8988T (cell line): ENCODE measurements at regions not wholly inside any gene's neighbourhood (a gene's known extent, or its start where the extent isn't known, plus 50 kb on each side); places are given as distances from the start of the nearest gene placed in this dataset.
A peak's percentile ranks its signal among the peaks of the same experiment; 100 is the strongest.

Experiments
- DNase-seq: peaks from one replicate; pipeline ENCODE4 v3.0.0; 2011

DNA sequence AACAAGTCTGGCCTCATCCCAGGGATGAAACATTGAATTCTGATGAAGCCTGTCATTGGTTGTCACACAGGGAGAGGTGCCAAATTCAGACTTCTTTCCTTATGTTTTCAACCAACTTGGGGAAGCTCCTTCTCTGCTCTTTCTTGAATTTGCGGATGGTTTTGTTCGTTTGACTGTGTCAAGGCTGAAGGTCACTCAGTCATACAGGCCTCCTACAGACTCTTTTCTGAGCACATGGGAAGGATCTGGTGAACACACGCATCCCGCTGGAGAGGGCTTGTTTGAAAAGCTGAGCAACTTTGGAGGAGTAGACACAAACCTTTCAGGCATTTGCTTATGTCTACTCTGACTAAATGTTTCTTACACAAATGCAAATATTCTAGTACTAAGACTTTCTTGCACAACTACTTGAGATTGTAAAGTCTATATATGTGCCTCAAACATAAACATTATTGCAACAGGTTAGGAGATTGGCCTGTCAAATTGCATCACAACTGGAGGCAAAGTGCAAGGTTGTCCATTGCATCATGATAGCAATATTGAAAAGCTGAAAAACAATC lies 151.5 kb upstream of the NR3C1 start:
- DNase-seq, result no peak

DNA sequence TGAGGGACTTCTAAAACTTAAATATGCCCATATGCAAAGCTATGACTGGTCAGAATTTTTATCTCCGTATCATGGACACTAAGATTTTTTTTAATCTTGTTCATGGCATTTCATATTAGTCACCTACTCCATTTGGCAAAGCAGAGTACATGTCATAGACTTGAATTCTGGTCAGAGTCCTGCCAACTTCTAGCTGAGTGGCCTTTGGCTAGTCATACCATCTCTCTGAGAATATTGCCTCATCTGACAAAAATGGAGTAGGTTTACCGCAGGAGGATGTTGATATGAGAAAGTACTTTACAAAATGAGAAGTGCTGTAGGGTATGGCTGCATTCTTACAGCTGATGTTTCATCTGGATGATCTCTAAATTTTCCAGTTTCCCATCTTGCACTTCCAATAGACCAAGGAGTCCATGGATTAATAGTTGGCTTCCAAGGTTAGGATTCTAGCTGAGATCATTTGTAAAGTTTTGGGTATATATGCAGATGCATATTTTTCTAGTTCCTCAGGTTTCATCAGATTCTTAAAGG lies 150.8 kb upstream of the NR3C1 start:
- DNase-seq, result no peak

DNA sequence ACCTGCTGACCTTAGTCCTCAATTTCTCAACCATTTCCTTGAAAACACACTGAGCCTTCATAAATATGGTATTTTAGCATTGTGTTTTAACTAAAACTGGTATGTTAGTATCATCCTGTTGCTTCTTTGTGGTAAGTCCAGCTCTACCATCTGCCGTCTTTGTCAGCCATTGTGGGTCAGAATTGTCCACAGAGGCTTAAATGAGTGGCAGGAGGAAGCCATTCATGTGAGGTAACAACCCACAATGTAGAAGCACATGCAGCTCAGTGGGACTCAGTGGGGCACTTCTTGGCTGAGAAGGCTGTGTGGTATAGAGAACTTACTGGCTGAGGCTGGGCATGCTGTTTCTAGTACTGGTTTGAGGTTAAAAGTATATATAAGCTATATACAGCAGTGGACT lies 149.2 kb upstream of the NR3C1 start:
- DNase-seq, result no peak

GRCh38 chr5:143551820-143552251 lies 148.3 kb upstream of the NR3C1 start:
- no peak for DNase-seq

GRCh38 chr5:143550986-143551630 lies 147.6 kb upstream of the NR3C1 start:
- DNase-seq, result no peak

DNA sequence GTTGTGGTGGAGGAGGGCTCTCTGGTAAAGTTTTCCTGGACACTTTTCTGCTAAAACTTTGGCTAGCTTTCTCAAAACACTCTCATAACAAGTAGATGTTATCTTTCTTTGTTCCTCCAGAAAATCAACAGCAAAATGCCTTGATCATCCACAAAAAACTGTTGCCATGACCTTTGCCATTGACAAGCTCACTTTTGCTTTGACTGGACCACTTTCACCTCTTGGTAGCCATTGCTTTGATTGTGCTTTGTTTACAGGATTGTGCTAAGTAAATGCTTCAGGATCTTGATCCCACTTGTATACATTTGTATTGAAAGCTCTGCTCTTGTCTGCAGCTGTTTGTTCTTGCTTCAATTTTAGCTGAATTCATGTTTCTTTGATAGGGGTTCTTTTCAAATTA lies 143.9 kb upstream of the NR3C1 start:
- no peak for DNase-seq

DNA sequence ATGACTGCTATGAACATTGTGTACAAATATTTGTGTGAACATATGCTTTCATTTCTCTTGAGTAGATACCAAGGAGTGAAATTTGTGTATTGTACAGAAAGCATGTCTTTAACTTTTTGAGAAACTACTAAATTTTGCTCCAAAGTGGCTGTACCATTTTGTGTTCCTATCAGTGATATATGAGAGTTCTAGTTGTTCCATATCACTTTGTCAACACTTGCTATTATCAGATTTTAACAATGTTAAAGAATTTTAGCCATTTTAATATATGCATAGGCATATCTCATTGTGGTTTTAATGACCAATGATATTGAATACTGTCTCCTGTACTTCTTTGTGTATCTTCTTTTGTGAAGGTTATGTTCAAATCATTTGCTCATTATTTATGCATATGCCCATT lies 142.9 kb upstream of the NR3C1 start:
- DNase-seq, result no peak

- no peak for DNase-seq
Observed at GRCh38 chr5:143544606-143545005, 141.1 kb upstream of the NR3C1 start.

DNA sequence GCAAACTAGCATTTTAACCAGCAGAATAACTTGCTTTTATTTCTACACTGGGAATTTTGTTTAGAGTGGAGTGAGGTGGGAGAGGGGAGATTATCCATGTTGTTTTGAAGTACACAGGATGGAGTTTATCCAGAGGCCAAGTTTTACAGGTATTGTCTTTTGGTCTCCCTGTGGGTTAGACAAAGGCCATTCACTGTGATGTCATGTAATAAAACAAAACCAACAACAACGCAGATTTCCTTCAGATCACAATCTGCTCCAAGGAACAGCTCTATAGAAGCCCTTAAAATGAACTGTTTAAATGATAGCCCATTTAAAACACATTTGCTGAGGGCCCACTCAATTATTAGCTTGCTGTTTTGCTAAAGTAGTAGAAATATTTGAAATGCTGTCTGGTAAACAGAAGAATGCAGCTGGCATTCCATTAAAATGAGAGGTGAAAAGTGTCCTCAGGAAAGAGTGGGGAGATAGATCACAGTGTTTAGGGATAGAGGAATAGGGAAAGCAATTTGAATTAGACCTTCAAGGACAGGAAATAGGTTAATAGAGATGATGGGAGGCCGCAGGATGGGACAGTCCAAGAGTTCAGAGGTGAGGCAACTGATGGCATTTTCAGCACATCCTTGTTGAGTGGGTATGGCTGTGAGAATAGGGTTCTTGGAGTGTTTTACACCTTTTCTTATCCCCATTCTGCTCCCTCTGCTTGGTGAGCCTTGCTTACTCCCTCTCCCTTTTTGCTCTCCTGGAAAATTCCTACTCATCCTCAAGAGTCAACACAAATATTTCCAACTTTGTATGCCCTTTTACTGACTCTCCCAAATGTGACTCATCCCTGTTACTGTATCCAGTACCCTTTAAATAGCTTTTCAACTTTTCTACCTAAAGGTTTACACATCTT lies 140.1 kb upstream of the NR3C1 start:
- DNase-seq, result no peak

- DNase-seq, result no peak
Observed at GRCh38 chr5:143542798-143543144, 139.3 kb upstream of the NR3C1 start.

DNA sequence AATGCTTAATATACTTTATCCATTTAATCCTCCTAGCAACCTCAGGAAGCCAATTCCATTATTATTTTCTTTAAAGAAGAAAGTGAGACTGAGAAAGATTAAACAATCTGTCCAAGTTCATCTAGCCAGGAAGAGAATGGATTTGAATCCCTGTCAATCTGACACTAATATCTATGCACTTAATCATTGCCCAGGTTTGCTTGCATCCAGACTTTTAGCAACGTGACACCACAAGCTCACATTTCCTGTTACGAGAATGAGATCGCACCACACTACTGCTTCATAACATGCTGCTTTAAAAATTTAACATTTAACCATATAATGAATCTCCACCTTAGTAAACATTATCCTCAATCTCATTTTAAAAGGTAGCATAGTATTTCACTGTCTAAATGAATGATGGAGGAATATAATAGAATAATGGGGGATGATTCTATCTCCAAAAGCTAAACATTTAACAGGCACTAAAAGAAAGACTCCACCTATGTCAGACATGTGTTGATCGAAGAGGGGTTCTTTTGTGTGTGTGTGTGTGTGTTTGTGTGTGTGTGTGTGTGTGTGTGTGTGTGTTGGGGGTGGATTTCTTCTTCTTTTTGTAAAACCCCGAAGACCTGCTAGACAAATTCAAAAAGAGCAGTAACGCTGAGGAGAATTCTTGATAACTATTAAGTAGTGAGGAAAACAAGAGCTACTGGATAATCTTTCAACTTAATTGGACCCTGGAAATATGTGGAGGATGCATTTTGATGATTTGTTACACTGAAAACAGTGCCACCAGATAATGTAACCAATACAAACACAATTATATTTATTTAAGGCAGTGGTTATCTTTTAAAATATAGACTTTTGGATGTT lies 138.7 kb upstream of the NR3C1 start:
- DNase-seq, result no peak

DNA sequence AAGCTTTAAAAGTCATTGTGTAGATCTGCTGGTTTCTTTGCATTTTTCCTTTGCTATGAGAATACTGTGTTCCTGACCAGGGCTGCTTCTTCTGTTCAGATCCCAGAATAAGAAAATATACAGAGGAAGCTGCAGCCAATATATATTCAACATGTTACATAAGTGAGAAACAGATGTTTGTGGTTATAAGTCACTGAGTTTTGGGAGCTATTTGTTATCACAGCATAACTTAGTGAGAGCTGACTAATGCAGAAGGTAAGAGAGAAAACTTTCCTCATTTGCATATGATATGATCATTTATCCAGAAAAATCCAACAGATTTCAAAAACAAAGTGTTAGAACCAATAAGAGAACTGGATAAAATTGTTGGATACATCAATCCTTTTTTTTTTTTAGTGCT lies 136.3 kb upstream of the NR3C1 start:
- no peak for DNase-seq

- DNase-seq, result no peak
Observed at GRCh38 chr5:143537056-143537455, 133.6 kb upstream of the NR3C1 start.

GRCh38 chr5:143536364-143536763 lies 132.9 kb upstream of the NR3C1 start:
- DNase-seq, result peak; percentile 28

GRCh38 chr5:143534761-143535154 lies 131.3 kb upstream of the NR3C1 start:
- DNase-seq, result no peak

DNA sequence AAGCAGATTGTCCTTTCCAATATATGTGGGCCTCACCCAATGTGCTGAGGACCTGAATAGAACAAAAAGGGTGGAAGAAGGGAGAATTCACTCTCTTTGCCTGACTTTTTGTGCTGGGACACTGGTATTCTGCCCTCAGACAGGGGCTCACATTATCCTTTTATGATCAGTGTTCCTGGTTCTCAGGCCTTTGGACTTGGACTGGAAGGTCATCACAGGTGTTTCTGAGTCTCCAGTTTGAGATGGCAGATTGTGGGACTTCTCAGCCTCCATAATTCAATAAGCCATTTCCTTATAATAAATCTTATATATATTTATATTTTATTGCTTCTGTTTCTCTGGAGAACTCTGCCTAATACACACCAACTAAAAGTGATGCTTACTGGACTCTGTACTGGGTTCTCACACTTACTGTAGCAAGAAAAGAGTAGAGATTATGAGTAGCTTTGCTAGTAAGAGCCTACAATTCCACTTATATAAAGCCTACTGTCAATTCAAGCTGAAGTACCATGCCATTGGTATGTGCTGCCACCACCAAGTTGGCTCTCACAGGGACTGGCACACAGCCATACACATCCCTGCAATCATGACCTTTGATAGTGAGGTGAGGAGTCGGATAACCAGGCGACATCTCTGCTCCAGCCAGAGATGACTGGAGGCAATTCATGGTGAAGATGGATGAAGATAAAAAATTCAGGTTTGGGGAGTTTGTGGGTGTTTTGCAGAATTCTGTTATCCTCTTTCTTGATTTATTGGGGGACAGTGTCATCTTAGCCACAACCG lies 130.7 kb upstream of the NR3C1 start:
- no peak for DNase-seq

DNA sequence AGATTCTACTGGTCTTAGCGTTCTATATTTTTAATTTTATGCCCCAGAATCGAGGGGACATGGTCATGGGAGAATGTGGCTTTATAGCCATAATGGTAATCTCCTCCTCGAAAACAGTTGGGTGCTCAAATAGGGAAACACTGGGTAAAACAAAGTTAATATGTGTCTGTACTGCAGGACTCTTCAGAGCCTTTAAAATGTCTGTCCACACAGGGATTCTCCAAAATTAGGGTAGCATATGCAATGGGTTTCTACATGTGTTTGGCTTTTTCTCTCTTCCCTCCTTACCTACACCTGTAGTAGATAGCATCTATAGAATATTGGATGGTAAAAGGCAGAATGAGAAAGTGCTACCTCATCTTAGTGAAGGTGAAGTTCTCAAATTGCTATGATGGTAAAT lies 130.0 kb upstream of the NR3C1 start:
- no peak for DNase-seq

- DNase-seq, result no peak
Observed at GRCh38 chr5:143527808-143528207, 124.3 kb upstream of the NR3C1 start.

DNA sequence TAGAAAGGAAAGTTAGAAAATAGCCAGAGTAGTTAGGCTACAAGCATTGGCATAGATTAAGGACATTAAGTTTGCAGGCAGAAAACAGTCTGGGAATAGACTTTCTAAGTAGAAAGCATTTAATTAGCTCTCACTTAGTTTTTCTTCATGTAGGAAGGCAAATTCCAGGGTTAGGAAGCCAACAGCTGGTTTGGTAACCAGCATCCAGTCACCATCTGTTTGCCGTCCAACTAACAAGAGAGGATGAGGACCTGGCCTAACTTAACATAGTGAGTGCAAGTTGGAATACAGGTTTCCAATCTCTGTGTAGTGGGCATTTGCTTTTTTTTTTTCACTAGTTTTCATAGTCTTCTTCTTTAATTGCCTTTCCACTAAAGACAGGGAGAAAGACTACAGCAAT lies 121.7 kb upstream of the NR3C1 start:
- DNase-seq, result no peak

DNA sequence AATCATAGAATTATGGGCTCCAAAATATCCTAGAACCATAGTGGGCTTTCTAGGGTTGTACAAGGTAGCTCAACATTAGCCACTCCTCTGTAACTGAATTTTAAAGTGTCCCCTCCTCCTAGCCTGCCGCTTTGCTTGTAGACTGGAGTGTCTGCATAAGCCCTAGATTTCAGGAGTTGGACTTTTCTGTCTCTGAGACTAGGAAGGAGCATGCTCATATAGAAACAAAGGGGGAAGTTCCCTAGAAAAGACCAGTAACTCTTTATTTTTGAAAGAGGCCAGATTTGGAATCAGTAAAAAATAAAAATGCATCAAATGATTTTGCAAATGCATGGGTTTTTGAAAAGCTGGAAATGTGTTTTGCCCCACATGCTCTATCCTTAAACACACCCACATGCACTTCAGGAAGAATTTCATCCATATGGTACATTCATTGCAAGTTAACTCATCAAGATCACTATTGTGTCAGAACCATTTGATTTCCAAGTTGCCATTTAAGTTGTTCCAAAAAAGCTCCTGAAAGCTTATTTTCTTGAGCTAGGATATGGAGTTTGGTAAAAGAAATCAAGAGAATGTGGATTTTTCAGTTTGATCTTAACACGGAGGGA lies 121.0 kb upstream of the NR3C1 start:
- DNase-seq, result no peak

DNA sequence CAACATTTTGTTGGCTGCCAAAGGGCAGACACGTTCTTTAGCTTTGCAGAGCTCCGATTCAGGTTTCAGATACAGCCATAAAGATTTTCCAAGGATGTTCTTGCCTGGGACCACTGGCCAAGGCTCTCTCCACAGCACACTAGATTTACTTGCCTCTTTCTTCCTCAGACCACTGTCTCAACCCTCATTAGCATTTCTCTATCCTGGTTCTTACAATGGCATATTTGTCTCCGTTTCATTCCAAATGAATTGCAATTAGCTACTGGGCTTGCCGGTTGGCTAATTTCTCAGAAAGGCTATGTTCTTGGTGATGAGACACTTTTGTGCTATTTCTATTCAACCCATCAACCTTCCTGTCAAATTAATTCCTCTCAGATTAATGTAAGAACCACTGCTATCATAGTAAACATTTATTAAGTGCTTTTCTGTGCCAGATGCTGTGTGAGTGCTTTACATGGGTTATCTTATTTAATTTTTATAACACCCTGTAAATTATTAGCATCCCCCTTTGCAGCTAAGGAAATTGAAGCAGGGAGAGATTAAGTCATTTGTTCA lies 118.4 kb upstream of the NR3C1 start:
- DNase-seq, result no peak
